Ovary (tissue), 7 donors: ENCODE measurements at regions not wholly inside any gene's neighbourhood (a gene's known extent, or its start where the extent isn't known, plus 50 kb on each side); places are given as distances from the start of the nearest gene placed in this dataset.

ENCODE experiments used
- DNase-seq, 5 donors: peaks; one replicate each; pipeline ENCODE4 v3.0.0-alpha.2; 2019 to 2020
- H3K27ac ChIP-seq, 2 donors: fragments of 200-600 bp; one replicate each; pipeline versions ENCODE4 v1.5.1 to v1.8.0; 2019 to 2022
- H3K27me3 ChIP-seq: fragments of 200-600 bp; one replicate; pipeline ENCODE4 v1.8.0; 2022
- H3K36me3 ChIP-seq: fragments of 200-600 bp; sonication (generic); one replicate; pipeline ENCODE4 v1.5.1; 2019
- H3K4me1 ChIP-seq: one replicate; pipeline ENCODE4 v1.8.1; 2013; ENCODE audit warnings: mild to moderate bottlenecking, moderate library complexity; ENCODE audit not compliant: insufficient read depth
- H3K4me3 ChIP-seq: fragments of 200-600 bp; sonication (generic); one replicate; pipeline ENCODE4 v1.5.1; 2017
- H3K9me3 ChIP-seq, 2 donors: fragments of 200-600 bp in 1 of 2; sonication (generic) in 1 of 2; one replicate each; pipeline versions ENCODE4 v1.5.1 to v1.8.1; 2013 to 2019; ENCODE audit warnings: mild to moderate bottlenecking in 1 of 2, moderate library complexity in 1 of 2
- CTCF ChIP-seq, 3 donors: fragments of 450-650 bp in 2 of 3; fragments of 200-600 bp in 1 of 3; IDR thresholded peaks; one replicate each; pipeline versions ENCODE4 v1.5.1 to v1.8.0; 2016 to 2022; ENCODE audit warnings: antibody characterized with exemption in 3 of 3, mild to moderate bottlenecking in 1 of 3
- EP300 ChIP-seq: sonication (generic); formaldehyde crosslinking; IDR thresholded peaks from one replicate; pipeline ENCODE4 v1.6.1; 2017; ENCODE audit warnings: antibody characterized with exemption
- POLR2A ChIP-seq: fragments of 450-650 bp; IDR thresholded peaks from one replicate; pipeline ENCODE4 v1.6.1; 2017; ENCODE audit warnings: antibody characterized with exemption, mild to moderate bottlenecking, moderate library complexity
- WGBS, 3 donors: extraction: QIAGEN DNeasy Blood & Tissue Kit in 1 of 3; methylation state at CpG; one replicate each; pipeline versions ENCODE4 v1.1.5 to v1.1.7; 2013 to 2017; 5-methylcytosine and 5-hydroxymethylcytosine counted together
- intact Hi-C, 4 donors: fragments of 100-400 bp; cut with DNase I; formaldehyde crosslinking; loops; one replicate each; pipeline versions ENCODE4 v1.11.0 to v1.15.1; 2022 to 2023
- donor health status: DM: no; HTN: no; CAD: no; lungs with moderate emphysema.
- donor health status: DM: no; HTN: no; CAD: no.
- donor health status: Bipolar disorder and iron deficiency.
- donor health status: DM: no; HTN: no; CAD: no.
- donor health status: DM: yes; HTN: yes; CAD: no.

DNA sequence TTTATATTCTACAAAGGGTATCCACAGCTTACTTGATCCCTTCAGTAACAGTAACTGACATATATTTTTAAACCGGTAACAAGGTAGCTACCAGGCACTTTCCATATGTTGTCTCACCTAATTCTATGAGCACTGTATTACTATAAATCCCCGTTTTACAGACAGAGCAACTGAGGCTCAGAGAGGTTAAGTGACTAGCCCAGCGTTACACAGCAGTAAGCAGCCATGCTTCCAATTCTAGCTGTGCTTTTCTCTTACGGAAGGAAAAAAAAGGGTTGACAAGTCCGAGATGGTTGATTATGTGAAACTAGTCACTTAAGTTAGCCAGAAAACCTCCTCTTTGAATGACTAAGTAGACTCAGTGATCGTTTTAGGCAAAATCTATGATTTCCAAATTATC lies 187.3 kb upstream of the LHX5 start:
- intact Hi-C loops, result no loop called here
- WGBS, 3 donors, result 73 to 80% (median 77%) methylated on average over 6 of the region's 6 CpGs
- no peak for TF ChIP-seq CTCF (IDR thresholded peaks at IDR 0.05)
- TF ChIP-seq POLR2A, result no peak
- no peak for TF ChIP-seq EP300
- no peaks in the 10 kb centered on the region for H3K36me3 ChIP-seq
- H3K4me3 ChIP-seq, result no peak overlapping the region
- H3K27ac ChIP-seq, result no peak overlapping the region
- H3K27me3 ChIP-seq, result no peaks in the 10 kb centered on the region
- DNase-seq, result no peak
- H3K9me3 ChIP-seq, result no peaks in the 10 kb centered on the region
- H3K4me1 ChIP-seq, result no peaks in the 10 kb centered on the region

- Histone ChIP-seq H3K27me3 (no peaks in the 10 kb centered on the region), H3K36me3 (no peaks in the 10 kb centered on the region), H3K9me3 (peaks cover 0 to 5% of the 10 kb centered on the region in 2 donors), H3K4me3 (no peak overlapping the region), H3K4me1 (no peaks in the 10 kb centered on the region), H3K27ac (no peak overlapping the region)
- no peak for TF ChIP-seq CTCF (IDR thresholded peaks at IDR 0.05)
- TF ChIP-seq EP300, result no peak
- TF ChIP-seq POLR2A, result no peak
- intact Hi-C loops, result no loop called here
- 18 to 21% (median 21%) methylated on average over 1 of the region's 1 CpG for WGBS, 3 donors
- DNase-seq, result no peak
Observed at GRCh38 chr12:113658006-113658655, 186.5 kb upstream of the LHX5 start.

DNA sequence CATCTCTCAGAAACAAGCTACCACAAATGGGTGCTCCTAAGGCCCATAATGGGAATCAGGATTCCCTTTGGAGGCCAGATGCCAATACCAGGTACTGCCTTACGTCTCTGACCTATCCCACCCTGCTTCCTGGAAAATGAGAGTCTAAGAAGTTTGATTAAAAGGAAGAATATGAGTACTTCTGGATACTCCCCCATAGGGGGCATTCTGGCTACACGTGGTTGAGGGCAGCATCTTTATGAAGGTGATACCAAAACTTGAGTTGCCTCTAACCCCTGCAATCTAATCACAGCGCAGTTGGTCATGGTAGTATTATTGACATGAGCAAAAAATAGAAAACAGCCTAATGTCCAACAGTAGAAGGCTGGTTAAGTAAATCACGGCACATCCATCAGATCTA lies 184.2 kb upstream of the LHX5 start:
- no peak for DNase-seq
- no peak for TF ChIP-seq EP300
- no peak for TF ChIP-seq POLR2A
- no peak for TF ChIP-seq CTCF (IDR thresholded peaks at IDR 0.05)
- H3K9me3 ChIP-seq, result peaks cover 0 to 5% of the 10 kb centered on the region in 2 donors
- intact Hi-C loops, result no loop called here
- no peak overlapping the region for H3K27ac ChIP-seq
- H3K4me1 ChIP-seq, result no peaks in the 10 kb centered on the region
- no peak overlapping the region for H3K4me3 ChIP-seq
- no peaks in the 10 kb centered on the region for H3K27me3 ChIP-seq
- no peaks in the 10 kb centered on the region for H3K36me3 ChIP-seq
- WGBS, 3 donors, result 67 to 75% (median 68%) methylated on average over 4 of the region's 4 CpGs

DNA sequence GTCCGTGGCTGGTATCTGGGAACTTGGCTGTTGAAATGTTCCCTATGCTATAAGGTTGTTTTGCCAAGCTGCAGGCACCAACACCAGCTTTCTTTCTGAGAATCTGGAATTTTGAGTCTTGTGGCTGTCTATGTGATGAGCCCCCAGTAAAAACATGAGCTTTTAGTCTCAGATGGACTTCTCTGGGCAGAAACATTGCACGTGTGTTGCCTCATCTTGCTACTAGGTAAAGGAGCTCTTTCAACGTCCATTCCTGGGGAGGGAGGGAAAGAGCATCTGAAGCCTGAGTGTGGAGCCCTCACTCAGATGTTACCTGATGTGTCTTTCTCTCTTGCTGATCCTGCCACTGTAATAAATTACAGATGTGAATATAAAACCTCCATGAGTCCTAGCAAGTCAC lies 183.8 kb upstream of the LHX5 start:
- Histone ChIP-seq H3K4me1 (no peaks in the 10 kb centered on the region), H3K27ac (no peak overlapping the region), H3K36me3 (no peaks in the 10 kb centered on the region), H3K9me3 (peaks cover 0 to 5% of the 10 kb centered on the region in 2 donors), H3K4me3 (no peak overlapping the region), H3K27me3 (no peaks in the 10 kb centered on the region)
- WGBS, 3 donors, result 71 to 84% (median 83%) methylated on average over 3 of the region's 3 CpGs
- intact Hi-C loops, result no loop called here
- no peak for DNase-seq
- no peak for TF ChIP-seq POLR2A
- TF ChIP-seq EP300, result no peak
- TF ChIP-seq CTCF (IDR thresholded peaks at IDR 0.05), result no peak
